SU-DHL-6 (cell line): ENCODE measurements at regions not wholly inside any gene's neighbourhood (a gene's known extent, or its start where the extent isn't known, plus 50 kb on each side); places are given as distances from the start of the nearest gene placed in this dataset.
"Not testable (repeated sequence)": the region's sequence is repeated elsewhere in the genome, so short reads cannot be mapped to it uniquely, and the experiment has no call there.

Source experiments
- H2AFZ ChIP-seq: fragments of 200-600 bp; sonication (generic); 2 replicates; pipeline ENCODE4 v1.6.1; 2014; ENCODE audit warnings: low read depth, mild to moderate bottlenecking, moderate library complexity, mixed read lengths, antibody characterized with exemption, low read length; ENCODE audit not compliant: severe bottlenecking
- H3F3A ChIP-seq: fragments of 200-600 bp; shearing (Covaris generic); 2 replicates; pipeline ENCODE4 v1.6.0; 2016; ENCODE audit warnings: antibody characterized with exemption, mild to moderate bottlenecking; ENCODE audit not compliant: insufficient read depth
- H3K27ac ChIP-seq: fragments of 200-600 bp; sonication (generic); 2 replicates; pipeline ENCODE4 v1.5.1; 2016; ENCODE audit warnings: low read depth, mild to moderate bottlenecking, low read length, moderate library complexity, mixed read lengths
- H3K27me3 ChIP-seq: fragments of 200-600 bp; sonication (generic), shearing (Covaris generic); 2 replicates; pipeline ENCODE4 v1.6.0; 2014; ENCODE audit warnings: mild to moderate bottlenecking, low read length
- H3K36me3 ChIP-seq: fragments of 200-600 bp; sonication (generic); 2 replicates; pipeline ENCODE4 v1.6.1; 2014; ENCODE audit warnings: mild to moderate bottlenecking, low read length, mixed read lengths
- H3K4me2 ChIP-seq: fragments of 300-600, 200-600 bp; shearing (Covaris generic), sonication (generic); 2 replicates; pipeline ENCODE4 v1.6.0; 2014; ENCODE audit warnings: low read length, low read depth, mild to moderate bottlenecking; ENCODE audit not compliant: poor library complexity, severe bottlenecking
- H3K4me3 ChIP-seq: fragments of 200-600 bp; sonication (generic); 2 replicates; pipeline ENCODE4 v1.5.1; 2014; ENCODE audit warnings: antibody characterized with exemption, low read length, mild to moderate bottlenecking, mixed read lengths; ENCODE audit not compliant: insufficient read depth, poor library complexity, severe bottlenecking
- H3K79me2 ChIP-seq: fragments of 200-600 bp; sonication (generic); 2 replicates; pipeline ENCODE4 v1.6.1; 2014; ENCODE audit warnings: mild to moderate bottlenecking, low read length, moderate library complexity; ENCODE audit not compliant: insufficient read depth
- H3K9ac ChIP-seq: fragments of 200-600 bp; sonication (generic); 2 replicates; pipeline ENCODE4 v1.7.0; 2014; ENCODE audit warnings: mild to moderate bottlenecking, low read length
- H3K9me2 ChIP-seq: fragments of 200-600 bp; sonication (generic); replicated peaks from 2 replicates; pipeline ENCODE4 v1.6.1; 2014; ENCODE audit warnings: low read length; ENCODE audit not compliant: insufficient read depth
- H3K9me3 ChIP-seq: fragments of 200-600 bp; sonication (generic); 2 replicates; pipeline ENCODE4 v1.6.1; 2014; ENCODE audit warnings: low read length, mixed read lengths; ENCODE audit not compliant: insufficient read depth
- H4K20me1 ChIP-seq: fragments of 200-600 bp; sonication (generic); 2 replicates; pipeline ENCODE4 v1.6.1; 2014; ENCODE audit warnings: low read depth, mild to moderate bottlenecking, antibody characterized with exemption, low read length, moderate library complexity, mixed read lengths
- CTCF ChIP-seq: fragments of 200-600 bp; sonication (generic); IDR thresholded peaks from one replicate; pipeline ENCODE4 v1.5.1; 2017; ENCODE audit warnings: antibody characterized with exemption, mild to moderate bottlenecking, low read length, moderate library complexity; ENCODE audit not compliant: insufficient read depth, poor library complexity, severe bottlenecking
- EZH2phosphoT487 ChIP-seq: fragments of 200-600 bp; sonication (generic), shearing (Covaris generic); conservative IDR thresholded peaks from 2 replicates; pipeline ENCODE4 v1.6.1; 2018; ENCODE audit warnings: mild to moderate bottlenecking, antibody characterized with exemption, low read length, moderate library complexity, mixed read lengths

- H3K36me3 ChIP-seq, H3K9ac ChIP-seq, H3K27me3 ChIP-seq: not testable (repeated sequence)
Observed at GRCh38 chr17:20902496-20902895, 140.3 kb downstream of the USP22 start.

GRCh38 chr17:20903549-20903948, 139.3 kb downstream of the USP22 start:
- H3K36me3 ChIP-seq, H2AFZ ChIP-seq, H3K9ac ChIP-seq, H4K20me1 ChIP-seq, H3K27ac ChIP-seq, H3K9me2 ChIP-seq, H3K79me2 ChIP-seq, H3K4me3 ChIP-seq, H3F3A ChIP-seq, H3K27me3 ChIP-seq, H3K4me2 ChIP-seq, H3K9me3 ChIP-seq: not testable (repeated sequence)

More at GRCh38 chr17:20902496-20902895, 140.3 kb downstream of the USP22 start:
- not testable (repeated sequence) for H3K79me2 ChIP-seq, H3K27ac ChIP-seq, H3K4me2 ChIP-seq, H3K9me2 ChIP-seq, H3F3A ChIP-seq, H4K20me1 ChIP-seq, H3K4me3 ChIP-seq, H2AFZ ChIP-seq, H3K9me3 ChIP-seq

- Histone ChIP-seq H2AFZ (no peak overlapping the region), H3K27me3 (no peaks in the 10 kb centered on the region), H3K9me2 (no peaks in the 10 kb centered on the region), H3K4me3 (no peak overlapping the region), H3K4me2 (no peak overlapping the region), H4K20me1 (no peaks in the 10 kb centered on the region), H3F3A (no peaks in the 10 kb centered on the region), H3K9me3 (no peaks in the 10 kb centered on the region), H3K36me3 (no peaks in the 10 kb centered on the region), H3K79me2 (no peaks in the 10 kb centered on the region), H3K9ac (no peak overlapping the region), H3K27ac (no peak overlapping the region)
- TF ChIP-seq EZH2phosphoT487: no peak
- TF ChIP-seq CTCF: no peak
Observed at GRCh38 chr17:20908313-20909267, 134.2 kb downstream of the USP22 start.

GRCh38 chr17:20914658-20915057, 128.2 kb downstream of the USP22 start:
- Histone ChIP-seq H3K27ac (no peak overlapping the region), H3K9me3 (no peaks in the 10 kb centered on the region), H4K20me1 (no peaks in the 10 kb centered on the region), H3K4me2 (no peak overlapping the region), H2AFZ (no peak overlapping the region), H3K36me3 (no peaks in the 10 kb centered on the region), H3K27me3 (no peaks in the 10 kb centered on the region), H3K79me2 (no peaks in the 10 kb centered on the region), H3K4me3 (no peak overlapping the region), H3F3A (no peaks in the 10 kb centered on the region), H3K9ac (no peak overlapping the region), H3K9me2 (no peaks in the 10 kb centered on the region)
- TF ChIP-seq CTCF (no peak), EZH2phosphoT487 (no peak)
